Hematopoietic multipotent progenitor cell treated with erythropoietin and hydrocortisone succinate and interleukin-3 and kit ligand, for 8 days (in vitro differentiated cells): ENCODE measurements at regions not wholly inside any gene's neighbourhood (a gene's known extent, or its start where the extent isn't known, plus 50 kb on each side); places are given as distances from the start of the nearest gene placed in this dataset.
A peak's percentile ranks its signal among the peaks of the same experiment; 100 is the strongest.

Experiments
- DNase-seq: peaks from one replicate; pipeline ENCODE4 v3.0.0-alpha.2; 2015

DNA sequence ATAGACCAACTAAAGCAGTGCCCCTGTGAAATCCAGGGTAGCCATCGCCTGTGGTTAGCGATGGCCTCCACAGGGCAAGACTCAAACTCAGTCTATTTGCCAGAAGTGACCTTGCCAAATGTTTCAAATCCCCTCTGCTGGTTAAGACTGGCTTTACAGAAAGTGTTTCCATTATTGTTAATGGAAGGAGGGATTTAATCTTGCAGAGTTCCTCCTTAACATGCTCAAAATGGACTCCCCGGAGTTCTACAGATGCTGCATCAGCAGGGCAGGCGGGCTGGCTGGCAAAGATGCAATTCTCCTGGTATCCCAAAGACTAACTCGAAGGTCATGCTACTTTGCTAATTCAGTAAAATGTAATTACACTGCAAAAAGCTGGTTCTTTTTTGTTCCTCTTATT lies 313.0 kb upstream of the SLC7A11 start:
- DNase-seq, result no peak

DNA sequence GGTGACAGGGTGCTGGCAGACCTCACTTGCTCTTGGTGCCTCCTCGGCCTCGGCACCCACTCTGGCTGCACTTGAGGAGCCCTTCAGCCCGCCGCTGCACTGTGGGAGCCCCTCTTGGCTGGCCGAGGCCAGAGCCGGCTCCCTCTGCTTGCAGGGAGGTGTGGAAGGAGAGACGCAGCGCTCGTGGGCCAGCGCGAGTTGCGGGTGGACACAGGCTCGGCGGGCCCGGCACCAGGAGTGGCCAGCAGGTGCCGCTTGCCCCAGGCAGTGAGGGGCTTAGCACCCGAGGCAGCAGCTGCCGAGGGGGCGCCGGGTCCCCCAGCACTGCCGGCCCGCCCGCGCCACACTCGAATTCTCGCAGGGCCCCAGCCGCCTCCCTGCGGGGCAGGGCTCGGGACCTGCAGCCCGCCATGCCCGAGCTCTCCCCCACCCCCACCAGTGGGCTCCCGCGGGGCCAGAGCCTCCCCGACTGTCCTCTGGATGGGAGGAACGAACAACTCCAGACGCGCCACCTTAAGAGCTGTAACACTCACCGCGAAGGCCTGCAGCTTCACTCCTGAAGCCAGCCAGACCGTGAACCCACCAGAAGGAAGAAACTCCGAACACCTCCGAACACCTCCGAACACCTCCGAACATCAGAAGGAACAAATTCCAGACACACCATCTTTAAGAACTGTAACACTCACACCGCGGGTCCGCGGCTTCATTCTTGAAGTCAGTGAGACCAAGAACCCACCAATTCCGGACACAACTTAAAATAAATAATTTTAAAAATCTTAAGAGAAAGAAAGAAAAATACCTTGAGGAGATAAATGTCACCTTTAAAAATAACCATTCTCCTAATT lies 311.1 kb upstream of the SLC7A11 start:
- DNase-seq, result no peak

DNA sequence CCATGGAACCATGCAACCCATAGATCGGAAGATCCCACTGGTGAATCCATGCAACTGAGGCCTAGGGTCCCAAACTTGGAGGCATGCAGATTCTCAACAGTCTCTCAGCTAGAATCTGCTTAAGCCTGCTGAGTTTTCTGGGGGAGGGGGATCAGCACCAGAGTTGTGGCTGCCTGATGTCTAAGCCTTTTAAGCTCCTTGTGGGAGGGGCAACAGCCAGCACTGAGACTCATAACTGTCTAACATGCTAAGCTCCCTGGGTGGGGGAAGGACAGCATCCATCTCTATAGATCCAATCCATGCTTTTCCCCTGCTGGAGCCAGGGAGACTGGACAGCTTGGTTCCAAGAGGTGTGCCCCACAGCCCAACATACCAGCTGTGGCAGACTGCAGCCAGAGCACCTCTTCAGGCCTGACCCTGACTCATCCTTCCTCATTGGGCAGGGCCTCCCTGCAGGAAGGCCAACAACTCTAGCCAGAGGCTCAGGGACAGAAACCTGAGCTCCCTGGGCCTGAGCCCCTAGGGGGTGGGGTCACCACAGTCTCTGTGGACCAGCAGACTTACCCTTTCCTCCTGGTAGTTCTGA lies 300.1 kb upstream of the SLC7A11 start:
- no peak for DNase-seq

DNA sequence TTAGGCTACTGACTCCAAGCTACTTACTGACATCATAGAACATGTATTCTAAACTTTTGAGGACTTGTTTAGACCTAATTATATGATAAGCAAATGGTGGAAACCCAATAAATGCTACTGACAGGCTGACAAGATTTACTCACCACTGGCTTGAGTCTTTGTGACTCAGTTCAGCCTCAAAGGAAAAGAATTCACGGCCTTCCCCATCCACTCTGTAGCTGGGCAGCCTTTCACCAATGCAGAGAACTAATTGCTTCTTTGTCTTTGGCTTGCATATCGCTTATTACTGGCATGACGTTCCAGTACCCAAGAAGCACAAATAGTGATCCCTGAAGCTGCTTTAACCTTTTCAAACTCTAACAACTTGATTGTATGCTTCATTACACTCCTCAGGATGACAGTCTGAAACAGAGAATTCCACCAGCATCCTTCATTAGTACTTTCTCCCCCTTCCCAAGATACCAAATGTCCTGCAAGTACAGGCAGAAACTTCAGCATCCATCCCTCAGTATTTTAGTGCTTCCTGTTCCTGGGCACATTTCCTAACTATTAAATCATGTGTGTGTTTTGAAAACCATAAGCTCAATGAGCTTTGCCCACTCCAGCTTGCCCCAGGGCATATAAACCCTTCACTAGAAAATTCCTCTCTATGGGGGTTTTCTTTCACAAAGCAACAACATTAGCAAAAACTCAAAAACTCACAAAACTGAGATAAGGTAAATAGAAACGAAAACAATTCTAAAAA lies 298.1 kb upstream of the SLC7A11 start:
- DNase-seq, result no peak

DNA sequence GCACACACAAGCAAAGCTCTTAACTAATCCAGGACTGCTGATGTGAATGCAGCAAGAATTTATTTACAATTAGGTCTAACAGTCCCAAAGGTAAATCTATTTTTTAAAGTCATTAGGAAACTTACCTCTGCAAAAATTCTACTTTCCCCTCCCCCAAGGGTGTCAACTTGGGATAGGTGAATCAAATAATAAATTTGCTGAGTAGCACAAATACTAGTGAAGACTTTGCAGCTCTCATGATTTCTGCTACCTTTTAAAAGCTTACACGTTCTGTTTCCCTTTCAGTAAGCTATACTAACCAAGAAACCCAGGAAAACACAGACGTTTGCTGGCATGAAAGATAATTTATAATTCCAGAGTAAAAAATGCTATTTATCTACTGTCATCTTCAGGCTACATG lies 296.6 kb upstream of the SLC7A11 start:
- no peak for DNase-seq

DNA sequence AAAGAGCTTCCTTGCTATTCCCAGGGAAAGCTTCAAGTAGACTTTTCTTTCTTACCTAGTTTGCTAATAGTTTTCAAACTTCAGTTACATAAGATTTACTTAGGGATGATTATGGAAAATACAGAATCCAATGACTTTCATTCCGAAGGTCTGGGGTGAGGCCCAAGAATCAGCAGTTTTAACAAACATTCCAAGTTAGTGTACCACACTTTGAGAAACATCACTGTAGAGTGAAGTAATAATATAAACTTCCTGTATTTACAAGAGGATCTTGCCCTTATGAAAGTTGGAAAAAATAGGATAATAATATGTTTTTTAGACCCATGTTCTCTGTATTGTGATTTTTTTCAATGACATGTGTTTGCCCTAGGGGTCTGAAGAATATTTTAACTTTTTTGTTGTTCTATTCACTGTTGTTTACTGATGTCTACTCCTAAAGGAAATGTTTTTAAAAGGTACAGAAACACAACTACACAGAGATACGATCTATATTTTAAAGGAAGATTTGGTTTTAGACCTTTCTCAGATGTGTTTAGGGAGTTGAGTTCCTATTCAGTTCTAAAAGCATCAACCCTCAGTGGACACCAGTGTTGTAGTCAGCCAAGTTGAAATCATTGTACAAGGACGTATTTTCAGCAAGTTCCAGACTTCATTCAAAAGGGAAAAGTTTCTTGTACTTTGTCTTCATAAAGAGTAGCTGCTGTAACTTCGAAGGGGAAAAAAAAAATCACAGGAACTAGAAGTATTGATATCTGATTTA lies 295.8 kb upstream of the SLC7A11 start:
- no peak for DNase-seq

DNA sequence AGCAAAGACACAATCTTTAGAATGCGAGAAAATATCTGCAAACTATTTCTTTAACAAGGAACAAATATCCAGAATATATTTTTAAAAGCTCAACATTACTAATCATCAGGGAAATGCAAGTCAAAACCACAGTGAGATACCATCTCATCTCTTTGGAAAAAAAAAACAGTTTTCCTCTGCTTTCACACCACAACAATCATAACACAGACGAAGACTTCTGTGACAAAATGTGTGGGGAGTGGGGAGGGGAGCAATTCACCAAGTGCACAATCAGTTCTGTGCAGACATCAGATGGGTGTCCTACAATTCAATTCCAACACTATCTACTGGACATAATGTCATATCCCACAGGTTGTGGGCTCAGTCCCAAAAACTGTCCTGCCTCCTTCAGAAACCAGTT lies 293.2 kb upstream of the SLC7A11 start:
- DNase-seq, result no peak

DNA sequence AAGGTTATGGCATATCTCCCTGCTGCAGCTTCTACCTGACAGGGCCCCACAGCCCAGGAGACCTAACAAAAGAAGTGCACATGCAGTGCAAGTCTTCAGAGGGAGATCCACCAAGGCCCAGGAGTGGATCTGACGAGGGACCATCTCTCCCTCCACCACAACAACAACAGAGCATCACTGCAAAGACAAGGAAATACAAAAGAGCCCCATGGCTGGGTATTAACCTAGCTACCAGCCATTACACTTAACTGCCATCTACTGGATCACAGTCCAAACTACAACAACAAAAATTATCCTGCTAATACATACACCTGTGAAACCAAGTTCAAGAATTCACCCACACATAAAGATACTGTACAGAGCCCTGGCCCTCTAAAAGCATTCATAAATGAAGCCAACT lies 280.2 kb upstream of the SLC7A11 start:
- peak; percentile 20 for DNase-seq

DNA sequence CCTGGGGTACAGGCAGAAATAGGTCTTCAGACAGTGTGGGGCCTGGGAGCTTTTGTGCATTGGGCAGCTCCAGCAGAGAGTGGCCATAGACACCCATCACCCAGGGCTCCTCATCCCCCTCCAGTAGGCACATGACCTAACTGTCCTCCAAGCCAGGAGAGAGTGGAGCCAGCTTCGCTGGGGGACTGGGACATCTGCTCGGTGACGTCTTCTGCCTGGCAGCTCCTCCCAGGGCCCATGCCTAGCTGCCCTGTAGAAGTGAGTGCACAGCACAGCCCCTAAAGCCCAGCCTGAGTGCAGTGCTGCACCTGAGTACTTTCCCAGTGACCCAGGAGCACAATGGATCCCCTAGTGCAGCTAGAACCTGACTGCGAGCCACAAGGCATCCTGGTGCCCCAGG lies 279.7 kb upstream of the SLC7A11 start:
- no peak for DNase-seq

DNA sequence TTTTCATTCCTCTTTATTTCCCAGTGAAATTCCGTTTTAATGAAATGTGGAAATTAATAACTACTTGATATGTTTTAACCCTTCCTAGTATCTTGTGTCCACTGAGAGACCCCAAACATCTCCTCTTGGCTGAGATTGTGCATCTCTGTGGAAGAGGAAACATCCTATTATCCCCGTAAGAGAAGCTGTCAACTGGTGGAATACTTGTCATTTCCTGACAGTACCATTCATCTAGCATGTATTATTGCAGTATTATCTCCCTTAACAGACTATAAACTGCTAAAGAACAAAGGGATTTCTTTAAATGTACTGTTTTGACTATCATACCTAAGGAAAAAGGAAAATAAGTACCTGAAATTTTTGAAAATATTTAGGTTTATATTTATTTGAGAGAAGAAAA lies 277.3 kb upstream of the SLC7A11 start:
- DNase-seq, result no peak

DNA sequence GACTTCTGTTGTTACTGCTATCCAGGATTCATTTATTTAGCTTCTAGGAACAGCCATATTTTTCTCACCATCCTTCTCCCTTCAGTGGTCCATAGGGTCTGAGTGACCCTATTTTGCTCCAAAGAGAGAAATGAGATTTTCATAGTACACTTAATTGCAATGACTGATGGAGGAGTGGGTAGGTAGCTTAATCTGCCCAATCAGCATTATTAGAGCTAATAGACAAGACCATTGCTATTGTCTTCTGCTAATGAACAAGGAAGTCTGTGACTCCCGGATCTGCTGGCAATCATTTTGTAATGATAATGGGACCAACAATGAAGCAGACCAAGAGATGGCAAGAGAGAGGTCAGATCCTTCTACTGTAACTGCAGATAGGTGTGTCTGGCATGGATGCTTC lies 271.4 kb upstream of the SLC7A11 start:
- DNase-seq, result no peak

DNA sequence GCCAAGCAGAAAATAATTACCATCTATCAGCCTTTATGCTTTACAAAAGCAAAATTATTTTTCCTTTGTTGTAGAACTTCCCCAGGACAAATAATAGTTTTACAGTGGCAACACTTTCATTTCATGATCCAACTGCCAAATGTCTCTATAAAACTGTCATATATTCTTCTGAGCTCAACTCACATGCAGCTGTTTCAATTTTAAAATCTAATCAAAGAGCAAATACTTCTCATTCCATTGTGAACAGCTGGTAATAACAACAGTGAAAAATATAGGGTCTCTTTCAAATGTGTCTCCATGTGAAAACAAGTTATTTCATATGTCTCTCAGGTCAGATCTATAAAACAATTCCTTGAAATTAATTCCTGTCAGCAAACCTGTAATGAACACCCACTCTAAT lies 270.6 kb upstream of the SLC7A11 start:
- no peak for DNase-seq

DNA sequence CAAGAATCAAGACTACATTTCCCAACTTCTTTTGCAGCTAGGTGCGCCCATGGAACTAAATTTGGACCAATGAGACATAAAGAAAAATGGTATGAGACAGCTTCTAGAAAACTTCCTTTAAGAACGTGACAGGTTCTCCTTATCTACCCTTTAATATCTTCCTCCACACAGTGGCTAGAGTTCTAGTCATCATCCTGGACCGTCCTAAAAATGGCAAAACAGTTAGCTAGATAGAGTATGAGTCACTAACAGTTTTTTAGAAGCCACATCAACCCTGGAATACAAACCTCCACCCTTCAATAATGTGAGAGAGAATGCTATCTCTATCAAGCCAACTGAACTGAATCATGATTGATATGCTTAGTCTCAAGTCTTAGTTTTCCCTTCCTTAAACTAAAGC lies 267.9 kb upstream of the SLC7A11 start:
- peak; percentile 12 for DNase-seq

DNA sequence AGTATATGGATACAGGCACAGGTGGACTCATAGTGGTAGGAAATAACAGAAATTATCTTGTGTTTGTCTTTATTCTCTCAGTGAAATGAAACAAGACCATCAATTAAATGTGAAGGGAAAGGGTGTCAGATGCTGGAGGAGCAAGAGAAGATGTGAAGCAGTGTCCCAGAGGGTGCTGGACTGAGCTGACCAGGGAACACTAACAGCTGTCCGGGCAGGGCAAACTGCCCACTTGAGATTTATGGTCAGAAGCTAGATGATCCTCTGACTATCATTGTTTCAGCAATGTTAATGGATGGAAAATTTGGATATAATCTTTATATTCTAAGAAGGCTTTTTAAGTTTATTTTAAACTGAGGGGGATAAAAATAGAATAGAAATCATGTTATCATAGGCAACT lies 267.2 kb upstream of the SLC7A11 start:
- DNase-seq, result no peak

DNA sequence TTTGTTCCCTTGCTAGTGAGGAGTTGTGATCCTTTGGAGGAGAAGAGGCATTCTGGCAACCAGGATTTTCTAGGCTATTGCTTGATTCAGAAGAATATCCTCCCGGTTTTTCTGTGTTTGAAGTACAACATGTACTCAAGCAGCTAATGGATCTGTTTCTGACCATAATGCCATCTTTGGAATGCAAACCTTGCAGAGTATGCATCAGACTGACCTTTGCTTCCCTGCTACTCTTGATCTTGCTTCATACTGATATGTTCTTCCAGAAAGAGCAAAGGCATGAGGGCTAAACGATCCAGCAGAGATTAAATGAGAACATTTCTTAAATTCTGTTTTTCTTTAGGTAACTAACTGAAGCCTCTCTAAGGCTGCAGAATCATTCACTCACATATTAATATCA lies 265.4 kb upstream of the SLC7A11 start:
- no peak for DNase-seq

DNA sequence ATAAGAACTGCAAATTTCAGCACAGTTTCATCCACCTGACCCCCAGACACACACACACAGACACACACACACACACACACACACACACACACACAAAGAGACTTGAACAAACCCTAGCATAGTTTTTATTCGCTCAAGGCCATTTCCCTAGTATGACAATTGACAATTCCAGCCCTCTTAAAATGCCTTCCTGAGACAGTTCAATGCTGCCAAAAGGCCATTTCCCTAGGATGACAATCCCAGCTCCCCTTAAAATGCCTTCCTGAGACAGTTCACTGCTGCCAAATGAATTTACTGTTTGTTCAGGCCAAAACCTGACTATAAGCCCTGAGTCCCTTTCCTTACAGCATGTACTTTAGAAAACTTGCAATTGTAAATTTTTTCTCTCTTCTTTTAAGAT lies 259.5 kb upstream of the SLC7A11 start:
- DNase-seq, result no peak

DNA sequence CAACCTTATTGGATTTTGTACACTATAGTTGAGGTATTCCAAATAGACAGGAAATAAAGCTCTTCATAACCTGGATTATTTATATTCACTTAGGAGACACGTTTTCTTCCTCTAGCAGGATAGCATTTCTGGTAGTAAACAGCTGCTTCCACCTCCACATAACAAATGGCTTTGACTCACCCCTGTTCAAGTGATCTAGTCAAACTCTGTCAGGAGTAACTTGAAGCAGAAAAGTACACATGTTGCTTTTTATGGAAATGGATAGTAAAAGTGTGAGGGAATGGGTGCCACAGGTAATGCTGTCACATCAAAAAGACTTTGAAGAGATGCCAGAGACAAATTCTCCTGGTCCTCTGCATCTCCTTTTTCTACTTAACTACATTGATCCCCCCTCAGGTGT lies 258.7 kb upstream of the SLC7A11 start:
- no peak for DNase-seq

DNA sequence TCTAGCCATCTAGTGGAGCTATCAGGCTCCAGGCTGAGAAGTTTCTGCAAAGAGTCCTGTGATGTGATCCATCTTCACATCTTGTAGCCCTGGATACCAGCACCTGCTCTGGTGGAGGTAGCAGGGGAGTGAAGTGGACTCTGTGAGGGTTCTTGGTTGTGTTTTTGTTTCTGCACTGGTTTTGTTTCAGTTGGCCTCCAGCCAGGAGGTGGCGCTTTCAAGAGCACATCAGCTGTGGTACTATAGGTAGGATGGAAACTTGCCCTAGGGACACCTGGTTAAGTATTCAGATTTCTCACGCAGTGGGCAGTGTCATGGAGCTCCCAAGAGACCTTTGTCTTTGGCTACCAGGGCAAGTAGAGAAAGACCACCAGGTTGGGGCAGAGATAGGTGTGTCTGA lies 257.5 kb upstream of the SLC7A11 start:
- DNase-seq, result no peak

DNA sequence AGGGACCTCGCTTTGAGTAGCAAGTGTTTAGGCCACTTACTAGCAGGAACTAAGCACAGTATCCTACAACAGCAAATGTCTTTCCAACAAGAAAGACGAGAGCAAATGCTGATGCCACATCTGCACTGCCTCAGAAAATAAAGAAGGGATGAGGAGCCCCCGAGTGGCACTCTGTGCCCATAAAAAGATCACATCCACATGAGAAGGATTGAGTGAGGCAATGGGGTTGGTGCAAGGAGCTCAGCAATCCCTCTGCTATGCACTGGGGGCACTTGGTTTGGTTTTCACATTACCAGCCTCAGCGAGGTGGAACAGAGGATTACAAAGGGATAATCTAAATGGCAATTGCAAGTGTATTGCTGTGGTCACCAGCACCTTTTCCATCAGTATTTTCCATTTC lies 252.8 kb upstream of the SLC7A11 start:
- peak; percentile 9 for DNase-seq

DNA sequence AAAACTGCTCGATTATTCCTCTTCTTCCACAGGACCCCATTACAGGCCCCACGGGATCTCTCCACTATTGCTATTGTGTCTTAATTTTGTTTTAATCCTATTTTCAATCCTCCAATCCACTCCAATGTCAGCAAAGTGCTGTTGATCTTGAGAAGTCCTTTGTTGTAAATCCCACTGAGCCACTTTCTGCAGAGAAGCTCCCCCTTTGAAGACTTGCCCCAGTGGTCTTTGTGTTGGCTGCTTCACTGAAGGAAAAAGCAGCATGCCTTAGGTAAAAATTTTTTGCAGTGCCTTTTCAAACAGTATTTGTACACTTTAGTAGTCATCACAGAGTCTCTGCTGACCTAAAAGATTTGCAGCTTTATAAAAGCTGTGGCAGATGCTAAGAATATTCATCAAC lies 252.0 kb upstream of the SLC7A11 start:
- DNase-seq, result no peak

DNA sequence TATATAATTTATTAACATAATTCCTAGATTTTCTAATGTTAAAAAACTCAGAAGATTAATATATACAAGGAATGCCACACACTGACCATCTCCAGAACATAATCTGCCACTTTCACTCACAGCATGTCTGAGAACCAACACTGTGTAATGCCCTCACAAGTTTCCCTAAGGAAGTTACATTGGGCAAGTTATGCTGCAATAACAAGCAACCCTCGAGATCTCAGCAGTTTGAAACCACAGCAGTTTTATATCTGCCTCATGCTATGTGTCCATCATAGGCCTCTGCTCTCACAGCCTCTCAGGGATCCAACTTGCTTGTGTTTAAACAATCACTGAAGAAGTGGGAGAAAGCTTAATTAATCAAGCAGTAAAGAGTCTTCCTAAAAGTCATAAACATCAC lies 250.0 kb upstream of the SLC7A11 start:
- no peak for DNase-seq

DNA sequence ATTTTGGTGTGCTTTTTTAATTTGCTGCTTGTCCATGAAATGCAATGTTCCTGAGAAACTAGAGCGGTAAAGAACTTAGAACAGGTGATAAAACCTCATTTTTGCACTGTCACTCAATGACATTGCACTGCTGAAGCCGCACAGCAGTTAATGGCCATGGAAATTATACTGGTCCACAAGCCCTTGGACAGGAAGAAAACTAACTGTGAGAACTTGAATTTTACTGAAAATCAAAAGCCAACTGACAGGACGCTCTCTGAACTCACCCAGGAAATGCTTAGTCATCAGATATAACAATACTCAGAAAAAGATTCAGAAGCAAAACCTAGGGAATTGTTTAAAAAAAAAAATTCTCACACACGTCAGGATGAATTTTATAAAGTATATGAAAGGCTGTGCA lies 246.4 kb upstream of the SLC7A11 start:
- DNase-seq, result no peak

DNA sequence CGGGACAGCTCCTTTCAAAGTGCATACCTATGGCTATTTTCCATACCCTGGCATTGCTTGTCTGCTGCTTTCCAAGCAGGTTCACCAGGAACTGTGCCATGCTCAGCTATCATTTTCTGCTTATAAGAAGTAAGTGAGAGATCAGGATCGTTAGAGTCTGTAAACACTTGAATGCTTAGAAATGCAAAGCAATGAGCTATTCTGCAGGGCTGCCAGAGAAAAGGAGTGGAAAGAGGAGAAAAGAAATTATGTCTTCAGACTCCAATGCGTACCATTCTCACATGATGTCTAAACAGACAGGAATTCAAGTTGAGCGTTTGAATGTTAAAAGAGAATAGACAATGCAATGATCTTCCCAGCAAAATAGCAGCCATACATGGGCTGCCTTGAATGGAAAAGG lies 245.5 kb upstream of the SLC7A11 start:
- no peak for DNase-seq

DNA sequence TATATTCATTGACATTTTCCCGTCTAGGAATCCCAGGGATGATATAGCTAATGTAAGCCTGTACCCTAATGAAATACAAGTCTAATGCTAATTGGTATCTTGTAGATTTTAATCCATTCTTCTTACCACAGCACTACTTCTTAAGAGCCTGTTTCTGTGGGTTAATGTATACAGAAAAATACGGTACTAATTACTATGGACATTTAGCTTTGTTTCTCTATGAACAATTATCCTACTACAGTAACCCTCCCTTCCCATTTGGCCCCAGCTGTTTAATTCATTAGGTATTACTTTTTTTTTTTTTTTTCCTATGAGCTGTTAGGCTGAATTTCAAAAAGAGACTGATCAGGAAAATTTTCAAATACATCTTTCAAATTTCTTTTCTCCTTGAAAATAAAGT lies 245.1 kb upstream of the SLC7A11 start:
- DNase-seq, result no peak
